HL-60 (cell line): ENCODE measurements at regions not wholly inside any gene's neighbourhood (a gene's known extent, or its start where the extent isn't known, plus 50 kb on each side); places are given as distances from the start of the nearest gene placed in this dataset.

Experiments used
- DNase-seq, 2 experiments: peaks; one replicate each; pipeline ENCODE4 v3.0.0-alpha.2; 2010 to 2020; ENCODE audit warnings: low read depth in 1 of 2, low spot score in 1 of 2
- H3K27ac ChIP-seq: fragments of 250-450 bp; sonication (Bioruptor Pico); replicated peaks from 2 replicates; pipeline ENCODE4 v1.5.1; 2020; ENCODE audit warnings: mild to moderate bottlenecking, moderate library complexity
- H3K27me3 ChIP-seq: fragments of 250-450 bp; sonication (Bioruptor Pico); 2 replicates; pipeline ENCODE4 v1.5.1; 2021; ENCODE audit warnings: mild to moderate bottlenecking, moderate library complexity; ENCODE audit not compliant: insufficient read depth, poor library complexity, severe bottlenecking
- H3K4me3 ChIP-seq: replicated peaks from 2 replicates; pipeline ENCODE4 v1.5.1; 2011; ENCODE audit warnings: mild to moderate bottlenecking, control low read depth, low read length; ENCODE audit not compliant: insufficient read depth
- GABPA ChIP-seq: IDR thresholded peaks from 2 replicates; pipeline ENCODE4 v1.6.1; 2012; ENCODE audit warnings: low read depth
- POLR2AphosphoS5 ChIP-seq: IDR thresholded peaks from 2 replicates; pipeline ENCODE4 v1.6.1; 2012; ENCODE audit warnings: low read depth
- SPI1 ChIP-seq: IDR thresholded peaks from 2 replicates; pipeline ENCODE4 v1.6.1; 2012; ENCODE audit warnings: low read depth, mild to moderate bottlenecking, borderline replicate concordance
- TF ChIP-seq, protein P1 (sequence below): IDR thresholded peaks from one replicate; pipeline ENCODE4 v1.5.1; 2011; ENCODE audit warnings: low read length, control low read depth, inconsistent platforms; ENCODE audit not compliant: insufficient read depth
- TF ChIP-seq, protein P2 (sequence below): IDR thresholded peaks from 2 replicates; pipeline ENCODE4 v1.6.1; 2012; ENCODE audit warnings: low read depth; ENCODE audit not compliant: insufficient replicate concordance

DNA sequence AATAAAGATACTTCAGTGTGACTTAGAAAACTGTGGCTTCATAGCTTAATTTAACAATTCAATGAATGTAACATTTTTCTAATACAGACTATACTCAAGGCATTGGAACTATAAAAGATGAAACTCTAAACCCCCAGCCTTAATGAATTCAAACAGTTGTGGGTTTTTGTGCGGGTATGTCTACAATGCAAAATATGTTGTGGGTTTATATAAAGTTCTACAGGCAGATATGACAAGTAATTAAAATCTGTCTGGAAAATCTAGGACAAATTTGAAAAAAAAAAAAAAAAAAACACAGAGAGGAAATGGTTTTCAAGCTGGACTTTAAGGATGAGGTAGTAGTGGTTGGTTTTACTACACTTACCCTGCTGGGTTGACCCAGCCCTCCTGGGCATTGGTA is 467.5 kb upstream of the TLE4 start:
- no peak overlapping the region for H3K27ac ChIP-seq
- no peak overlapping the region for H3K4me3 ChIP-seq
- no peak for DNase-seq
- H3K27me3 ChIP-seq = no peaks in the 10 kb centered on the region
- TF ChIP-seq, protein P1, sequence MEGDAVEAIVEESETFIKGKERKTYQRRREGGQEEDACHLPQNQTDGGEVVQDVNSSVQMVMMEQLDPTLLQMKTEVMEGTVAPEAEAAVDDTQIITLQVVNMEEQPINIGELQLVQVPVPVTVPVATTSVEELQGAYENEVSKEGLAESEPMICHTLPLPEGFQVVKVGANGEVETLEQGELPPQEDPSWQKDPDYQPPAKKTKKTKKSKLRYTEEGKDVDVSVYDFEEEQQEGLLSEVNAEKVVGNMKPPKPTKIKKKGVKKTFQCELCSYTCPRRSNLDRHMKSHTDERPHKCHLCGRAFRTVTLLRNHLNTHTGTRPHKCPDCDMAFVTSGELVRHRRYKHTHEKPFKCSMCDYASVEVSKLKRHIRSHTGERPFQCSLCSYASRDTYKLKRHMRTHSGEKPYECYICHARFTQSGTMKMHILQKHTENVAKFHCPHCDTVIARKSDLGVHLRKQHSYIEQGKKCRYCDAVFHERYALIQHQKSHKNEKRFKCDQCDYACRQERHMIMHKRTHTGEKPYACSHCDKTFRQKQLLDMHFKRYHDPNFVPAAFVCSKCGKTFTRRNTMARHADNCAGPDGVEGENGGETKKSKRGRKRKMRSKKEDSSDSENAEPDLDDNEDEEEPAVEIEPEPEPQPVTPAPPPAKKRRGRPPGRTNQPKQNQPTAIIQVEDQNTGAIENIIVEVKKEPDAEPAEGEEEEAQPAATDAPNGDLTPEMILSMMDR = no peak
- TF ChIP-seq GABPA (no peak), SPI1 (no peak)

DNA sequence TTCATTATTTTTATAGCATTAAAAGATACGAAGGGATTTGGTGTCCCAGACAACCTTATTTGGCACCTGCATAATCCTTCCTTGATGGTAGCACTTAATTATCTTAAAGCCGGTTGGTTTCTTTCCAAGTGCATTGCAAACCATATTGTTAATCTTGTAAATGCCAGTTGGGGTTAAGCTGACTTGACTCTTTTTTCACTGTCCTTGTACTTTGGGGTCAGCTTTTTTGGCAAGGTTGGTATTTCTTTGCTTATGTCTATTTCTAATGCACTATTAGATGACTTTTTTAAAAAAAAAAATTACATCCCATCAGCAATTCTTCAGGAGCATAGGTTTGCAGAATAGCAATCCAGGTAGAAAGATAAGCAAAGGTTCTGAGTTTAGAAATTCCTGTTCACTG is 466.8 kb upstream of the TLE4 start:
- Histone ChIP-seq H3K27ac (no peak overlapping the region), H3K4me3 (no peak overlapping the region), H3K27me3 (no peaks in the 10 kb centered on the region)
- TF ChIP-seq, protein P1 = no peak
- TF ChIP-seq SPI1 = no peak
- TF ChIP-seq, protein P2, sequence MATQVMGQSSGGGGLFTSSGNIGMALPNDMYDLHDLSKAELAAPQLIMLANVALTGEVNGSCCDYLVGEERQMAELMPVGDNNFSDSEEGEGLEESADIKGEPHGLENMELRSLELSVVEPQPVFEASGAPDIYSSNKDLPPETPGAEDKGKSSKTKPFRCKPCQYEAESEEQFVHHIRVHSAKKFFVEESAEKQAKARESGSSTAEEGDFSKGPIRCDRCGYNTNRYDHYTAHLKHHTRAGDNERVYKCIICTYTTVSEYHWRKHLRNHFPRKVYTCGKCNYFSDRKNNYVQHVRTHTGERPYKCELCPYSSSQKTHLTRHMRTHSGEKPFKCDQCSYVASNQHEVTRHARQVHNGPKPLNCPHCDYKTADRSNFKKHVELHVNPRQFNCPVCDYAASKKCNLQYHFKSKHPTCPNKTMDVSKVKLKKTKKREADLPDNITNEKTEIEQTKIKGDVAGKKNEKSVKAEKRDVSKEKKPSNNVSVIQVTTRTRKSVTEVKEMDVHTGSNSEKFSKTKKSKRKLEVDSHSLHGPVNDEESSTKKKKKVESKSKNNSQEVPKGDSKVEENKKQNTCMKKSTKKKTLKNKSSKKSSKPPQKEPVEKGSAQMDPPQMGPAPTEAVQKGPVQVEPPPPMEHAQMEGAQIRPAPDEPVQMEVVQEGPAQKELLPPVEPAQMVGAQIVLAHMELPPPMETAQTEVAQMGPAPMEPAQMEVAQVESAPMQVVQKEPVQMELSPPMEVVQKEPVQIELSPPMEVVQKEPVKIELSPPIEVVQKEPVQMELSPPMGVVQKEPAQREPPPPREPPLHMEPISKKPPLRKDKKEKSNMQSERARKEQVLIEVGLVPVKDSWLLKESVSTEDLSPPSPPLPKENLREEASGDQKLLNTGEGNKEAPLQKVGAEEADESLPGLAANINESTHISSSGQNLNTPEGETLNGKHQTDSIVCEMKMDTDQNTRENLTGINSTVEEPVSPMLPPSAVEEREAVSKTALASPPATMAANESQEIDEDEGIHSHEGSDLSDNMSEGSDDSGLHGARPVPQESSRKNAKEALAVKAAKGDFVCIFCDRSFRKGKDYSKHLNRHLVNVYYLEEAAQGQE = no peak
- TF ChIP-seq POLR2AphosphoS5 = no peak
- no peak for TF ChIP-seq GABPA
- no peak for DNase-seq

DNA sequence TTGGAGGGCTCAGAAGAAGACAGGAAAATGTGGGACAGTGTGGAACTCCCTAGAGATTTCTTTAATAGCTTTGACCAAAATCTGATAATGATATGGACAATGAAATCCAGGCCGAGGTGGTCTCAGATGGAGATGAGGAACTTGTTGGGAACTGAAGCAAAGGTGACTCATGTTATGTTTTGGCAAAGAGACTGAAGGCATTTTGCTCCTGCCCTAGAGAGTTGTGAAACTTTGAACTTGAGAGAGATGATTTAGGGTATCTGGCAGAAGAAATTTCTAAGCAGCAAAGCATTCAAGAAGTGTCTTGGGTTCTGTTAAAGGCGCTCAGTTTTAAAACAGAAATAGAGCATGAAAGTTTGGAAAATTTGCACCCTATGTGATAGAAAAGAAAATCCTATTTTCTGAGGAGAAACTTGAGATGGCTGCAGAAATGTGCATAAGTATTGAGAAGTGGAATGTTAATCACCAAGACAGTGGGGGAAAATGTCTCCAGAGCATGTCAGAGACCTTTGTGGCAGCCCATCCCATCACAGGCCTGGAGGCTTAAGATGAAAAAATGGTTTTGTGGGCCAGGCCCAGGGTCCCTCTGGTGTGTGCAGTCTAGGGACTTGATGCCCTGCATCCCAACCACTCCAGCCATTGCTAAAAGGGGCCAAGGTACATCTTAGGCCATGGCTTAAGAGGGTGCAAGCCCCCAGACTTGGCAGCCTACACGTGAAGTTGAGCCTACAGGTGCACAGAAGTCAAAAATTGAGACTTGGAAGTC is 463.7 kb upstream of the TLE4 start:
- no peak for TF ChIP-seq POLR2AphosphoS5
- no peak for TF ChIP-seq SPI1
- TF ChIP-seq, protein P1 = no peak
- TF ChIP-seq, protein P2 = no peak
- no peak for TF ChIP-seq GABPA

DNA sequence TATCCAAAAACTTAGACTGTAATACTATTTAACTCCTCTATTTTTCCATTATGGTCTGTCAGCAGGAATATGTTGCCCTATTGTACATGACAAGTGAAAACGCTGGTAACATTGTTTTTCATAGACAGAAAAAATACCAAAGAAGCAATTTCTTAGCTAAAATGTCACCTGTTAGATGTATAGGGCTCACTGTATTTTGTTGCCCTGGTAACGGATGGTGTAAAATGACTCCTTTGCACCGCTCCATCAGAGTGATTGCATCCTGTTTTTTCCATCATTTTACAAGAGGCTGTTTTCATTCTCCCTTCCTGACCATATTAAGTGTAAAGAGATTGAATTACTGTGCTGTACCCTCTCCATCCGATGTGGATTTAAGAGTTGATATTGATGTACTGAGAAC is 460.1 kb upstream of the TLE4 start:
- Histone ChIP-seq H3K27ac (no peak overlapping the region), H3K27me3 (no peaks in the 10 kb centered on the region), H3K4me3 (no peak overlapping the region)
- TF ChIP-seq, protein P1 = no peak
- no peak for TF ChIP-seq GABPA
- TF ChIP-seq, protein P2 = no peak
- no peak for TF ChIP-seq POLR2AphosphoS5
- no peak for TF ChIP-seq SPI1
- no peak for DNase-seq

More for the DNA sequence above, 463.7 kb upstream of the TLE4 start:
- Histone ChIP-seq H3K27ac (no peak overlapping the region), H3K27me3 (no peaks in the 10 kb centered on the region), H3K4me3 (no peak overlapping the region)
- DNase-seq = no peak
